Fibroblast of peridontal ligament (primary cell): ENCODE measurements at regions not wholly inside any gene's neighbourhood (a gene's known extent, or its start where the extent isn't known, plus 50 kb on each side); places are given as distances from the start of the nearest gene placed in this dataset.

Experiments used
- DNase-seq: peaks from one replicate; pipeline ENCODE4 v3.0.0-alpha.2; 2010; ENCODE audit errors: extremely low read depth

DNA sequence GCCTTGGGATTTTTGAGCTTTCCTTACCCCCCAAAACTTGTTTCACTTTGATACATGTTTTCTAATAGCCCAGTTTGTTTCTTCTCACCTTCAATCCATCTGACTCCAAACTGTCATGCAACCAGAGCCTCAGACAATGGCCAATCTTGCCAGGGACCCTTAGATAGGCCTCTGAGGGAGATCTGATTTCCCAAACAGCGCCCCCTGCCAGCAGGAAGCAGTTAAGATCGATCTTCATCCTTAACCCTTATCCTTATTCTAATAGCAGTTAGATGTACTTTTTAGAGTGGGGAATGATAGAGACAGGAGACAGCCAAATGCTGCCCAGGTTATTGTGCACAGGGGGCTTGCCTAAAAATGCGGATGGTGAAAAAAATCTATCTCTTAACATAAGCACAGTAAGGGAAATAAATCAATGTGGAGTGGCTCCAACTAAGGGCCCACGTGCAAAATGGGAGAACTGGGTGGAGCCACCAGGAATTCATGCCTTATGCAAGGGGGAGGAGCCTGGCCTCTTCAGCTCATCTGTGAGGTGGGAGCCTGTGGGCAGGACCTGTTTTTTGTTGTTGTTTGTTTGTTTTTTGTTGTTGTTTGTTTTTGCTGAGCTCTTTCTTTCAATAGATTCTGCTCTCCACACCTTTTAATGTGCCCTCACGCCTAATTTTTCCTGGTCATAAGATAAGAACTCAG is 833.6 kb upstream of the AGA start:
- no peak for DNase-seq

DNA sequence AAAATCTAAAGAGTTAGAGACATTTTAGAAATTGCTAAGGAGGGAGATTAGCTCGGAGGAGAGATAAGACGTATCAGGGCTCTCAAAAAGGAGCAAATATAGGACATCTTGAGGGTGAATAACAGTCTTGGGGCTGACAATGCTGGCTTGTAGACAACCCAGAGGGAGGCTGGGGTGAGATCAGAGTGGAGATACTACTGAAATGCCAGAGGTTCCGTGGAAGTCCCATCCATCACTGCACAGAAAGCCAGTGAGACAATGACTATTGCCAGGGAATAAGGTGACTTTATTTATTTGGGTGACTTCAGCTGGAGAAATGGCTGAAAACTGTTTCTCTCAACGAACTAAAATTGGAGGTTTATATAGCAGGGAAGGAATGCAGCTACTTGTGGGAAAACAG is 838.1 kb upstream of the AGA start:
- DNase-seq: no peak

DNA sequence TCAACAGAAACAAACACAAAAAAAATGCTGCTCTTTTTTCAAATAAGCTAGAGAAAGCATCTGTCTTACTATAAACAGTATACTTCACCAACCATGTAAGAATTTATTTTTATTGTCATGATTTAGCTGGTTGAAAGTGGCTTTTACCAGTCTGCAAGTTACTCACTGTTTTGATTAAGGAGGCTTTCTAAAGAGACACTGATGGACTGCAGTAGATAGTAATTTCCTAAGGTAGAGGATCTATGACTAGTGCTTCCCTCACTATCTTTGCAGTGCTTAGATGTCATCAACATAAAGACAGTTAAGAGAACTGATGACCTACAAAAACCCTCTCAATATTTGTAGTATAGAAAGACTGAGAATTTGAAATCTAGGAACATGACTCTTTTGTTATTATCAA is 846.2 kb upstream of the AGA start:
- no peak for DNase-seq

DNA sequence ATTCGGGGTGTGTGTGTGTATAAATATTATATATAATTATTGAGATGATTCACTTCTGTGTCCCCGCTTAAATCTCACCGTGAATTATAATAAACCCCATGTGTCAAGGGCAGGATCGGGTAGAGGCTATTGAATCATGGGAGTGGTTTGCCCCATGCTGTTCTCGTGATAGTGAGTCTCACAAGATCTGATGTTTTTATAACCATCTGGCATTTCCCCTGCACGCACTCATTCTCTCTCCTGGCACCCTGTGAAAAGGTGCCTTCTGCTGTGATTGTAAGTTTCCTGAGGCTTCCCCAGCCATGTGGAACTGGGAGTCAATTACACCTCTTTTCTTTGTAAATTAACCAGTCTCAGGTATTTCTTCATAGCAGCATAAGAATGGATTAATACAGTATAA is 851.4 kb upstream of the AGA start:
- no peak for DNase-seq

DNA sequence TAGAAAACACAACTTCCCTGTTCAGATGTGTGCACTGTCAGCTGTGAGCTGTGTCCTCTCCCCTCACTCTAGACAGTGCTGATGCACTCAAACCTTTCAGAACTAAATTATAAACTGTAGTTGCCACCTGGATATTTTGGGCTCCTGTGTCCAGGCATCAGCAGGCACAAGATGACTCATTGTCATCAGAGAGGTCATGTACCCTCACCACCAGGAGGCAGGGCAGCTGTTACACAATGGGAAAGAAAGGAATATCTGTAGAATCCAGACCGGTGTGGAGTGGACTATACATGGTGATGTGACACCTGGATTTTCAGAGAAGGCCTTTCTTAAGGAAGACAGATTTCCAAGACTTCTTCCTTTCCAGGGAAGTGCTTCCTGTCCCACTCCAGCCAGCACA is 854.4 kb upstream of the AGA start:
- DNase-seq: no peak

DNA sequence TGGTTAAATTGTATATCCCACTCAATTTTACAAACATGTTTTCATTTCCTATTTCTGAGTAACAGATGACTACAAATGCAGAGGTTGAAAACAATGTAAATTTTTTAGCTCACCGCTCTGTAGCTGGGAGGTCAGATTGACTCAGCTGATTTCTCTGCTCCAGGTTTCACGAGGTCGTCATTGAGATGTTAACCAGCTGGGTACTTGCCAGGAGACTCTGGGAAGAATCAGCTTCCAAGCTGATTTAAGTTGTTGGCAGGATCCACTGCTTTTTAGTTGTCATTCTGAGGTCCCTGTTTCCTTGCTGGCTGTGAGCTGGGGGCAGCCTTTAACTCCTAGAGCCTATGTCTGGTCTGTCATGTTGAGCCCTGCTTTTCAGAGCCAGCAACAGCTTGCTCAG is 864.3 kb upstream of the AGA start:
- no peak for DNase-seq

DNA sequence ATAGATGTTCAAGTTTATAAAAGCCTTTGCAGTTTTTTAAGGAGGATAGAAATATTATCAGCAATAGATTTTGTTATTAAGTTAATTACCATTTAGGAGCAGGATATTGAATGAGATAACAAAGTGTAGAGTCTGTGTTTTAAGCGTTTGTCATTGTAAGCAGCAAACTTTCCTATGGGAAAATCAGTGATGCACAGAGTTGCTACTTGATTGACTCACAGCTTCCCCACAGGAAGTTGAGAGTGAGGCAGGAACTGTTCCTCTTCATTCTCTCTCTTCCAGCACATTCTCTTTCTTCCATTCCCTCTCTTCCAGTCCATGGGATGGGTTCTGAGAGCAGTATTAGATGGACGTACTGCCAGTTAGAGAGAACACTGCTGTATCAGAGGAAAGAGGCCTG is 867.7 kb upstream of the AGA start:
- no peak for DNase-seq

DNA sequence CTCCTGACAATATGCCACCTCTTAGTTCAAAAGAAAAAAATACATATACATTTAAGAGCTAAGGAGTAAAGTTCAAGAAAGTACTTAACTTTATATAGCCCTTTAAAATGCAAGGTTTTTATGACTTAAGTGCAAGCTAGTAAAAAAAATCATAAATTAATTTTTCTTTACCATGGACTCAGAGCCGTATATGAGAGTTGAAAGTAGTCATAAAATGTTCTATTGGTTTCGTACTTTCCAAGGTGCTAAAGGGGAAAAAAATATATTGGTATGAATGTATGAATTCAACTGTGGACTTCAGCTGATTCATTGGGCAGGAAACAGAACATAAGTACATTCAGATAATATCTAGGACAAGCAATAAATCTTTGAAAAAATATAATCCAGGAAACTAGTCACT is 869.8 kb upstream of the AGA start:
- DNase-seq: no peak

DNA sequence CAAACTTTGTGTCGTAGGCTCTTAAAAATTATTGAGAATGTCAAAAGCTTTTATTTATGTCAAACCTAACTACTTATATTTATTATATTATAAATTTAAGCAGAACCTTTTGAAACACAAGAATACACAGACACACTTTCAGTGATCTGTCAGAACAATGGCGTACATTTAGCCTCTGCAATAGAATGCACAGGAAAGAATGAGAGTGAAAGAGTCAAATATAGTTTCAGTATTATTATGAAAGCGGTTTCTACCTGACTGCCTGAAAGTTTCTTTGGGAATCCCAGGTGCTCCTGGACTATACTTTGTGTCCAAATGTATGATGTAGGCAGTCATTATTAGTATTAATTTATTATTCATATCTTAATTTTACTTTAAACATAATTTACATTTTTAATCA is 872.0 kb upstream of the AGA start:
- no peak for DNase-seq

DNA sequence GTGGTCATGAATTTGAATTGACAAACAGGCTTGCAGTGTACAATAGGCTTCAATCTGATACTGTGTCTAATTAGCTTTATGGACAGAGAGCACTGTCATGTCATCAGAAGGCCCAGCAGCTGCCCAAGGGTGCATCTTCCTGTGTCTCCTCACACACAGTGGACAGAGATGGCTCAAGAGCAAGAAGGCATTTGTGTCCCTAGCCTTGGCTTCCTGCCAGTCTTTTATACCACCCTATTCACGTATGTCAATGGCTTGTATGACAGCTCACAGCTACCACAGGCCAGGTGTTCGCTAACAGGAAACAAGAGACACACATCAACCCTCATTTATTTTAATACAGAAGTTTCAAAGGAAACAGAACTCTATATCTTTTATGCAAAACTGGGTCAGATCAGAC is 874.0 kb upstream of the AGA start:
- no peak for DNase-seq

DNA sequence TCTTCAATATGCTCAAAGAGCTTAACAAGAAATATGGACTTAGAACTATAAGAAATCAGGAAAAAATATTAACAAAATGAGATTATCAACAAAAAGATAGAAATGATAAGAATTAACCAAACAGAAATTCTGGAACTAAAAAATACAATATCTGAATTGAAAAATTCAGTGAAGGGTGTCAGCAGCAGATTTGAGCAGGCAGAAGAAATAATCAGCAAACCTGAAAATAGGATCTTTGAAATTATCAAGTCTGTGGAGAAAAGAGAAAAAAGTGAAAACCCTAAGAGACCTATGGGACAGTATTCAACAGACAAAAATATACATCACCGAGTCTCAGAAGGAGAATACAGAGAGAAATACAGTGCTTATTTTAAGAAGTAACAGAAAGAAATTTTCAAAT is 877.8 kb upstream of the AGA start:
- DNase-seq: no peak

DNA sequence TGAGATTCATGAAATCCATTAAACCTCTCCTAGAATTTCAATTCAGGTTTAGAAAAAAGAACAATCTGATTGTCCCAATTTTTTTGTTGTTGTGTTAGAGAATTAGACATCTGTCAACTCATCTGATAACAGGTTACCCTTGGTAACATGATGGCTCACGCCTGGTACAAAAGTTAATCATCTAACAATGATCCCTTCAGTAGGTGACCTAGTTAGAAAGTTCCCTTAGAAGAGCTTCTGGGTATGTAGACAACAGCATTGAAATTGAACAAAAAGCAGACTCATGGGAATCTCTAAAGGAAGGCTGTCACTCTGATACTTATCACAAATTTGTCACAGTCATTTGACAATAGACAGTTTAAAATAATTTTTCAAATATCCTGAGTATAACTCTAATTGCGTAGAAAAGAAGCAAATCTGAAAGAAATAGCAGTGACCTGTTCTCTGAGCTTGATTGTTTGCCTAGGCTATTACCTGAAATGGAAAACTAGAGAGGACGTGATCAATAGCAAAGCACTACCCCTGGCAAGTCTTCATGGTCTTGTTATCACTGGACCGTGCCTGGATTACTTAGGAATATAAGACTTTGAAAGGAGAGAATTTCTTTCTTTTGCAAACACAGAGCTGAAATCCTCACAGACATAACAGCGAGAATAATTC is 880.4 kb upstream of the AGA start:
- DNase-seq: no peak

DNA sequence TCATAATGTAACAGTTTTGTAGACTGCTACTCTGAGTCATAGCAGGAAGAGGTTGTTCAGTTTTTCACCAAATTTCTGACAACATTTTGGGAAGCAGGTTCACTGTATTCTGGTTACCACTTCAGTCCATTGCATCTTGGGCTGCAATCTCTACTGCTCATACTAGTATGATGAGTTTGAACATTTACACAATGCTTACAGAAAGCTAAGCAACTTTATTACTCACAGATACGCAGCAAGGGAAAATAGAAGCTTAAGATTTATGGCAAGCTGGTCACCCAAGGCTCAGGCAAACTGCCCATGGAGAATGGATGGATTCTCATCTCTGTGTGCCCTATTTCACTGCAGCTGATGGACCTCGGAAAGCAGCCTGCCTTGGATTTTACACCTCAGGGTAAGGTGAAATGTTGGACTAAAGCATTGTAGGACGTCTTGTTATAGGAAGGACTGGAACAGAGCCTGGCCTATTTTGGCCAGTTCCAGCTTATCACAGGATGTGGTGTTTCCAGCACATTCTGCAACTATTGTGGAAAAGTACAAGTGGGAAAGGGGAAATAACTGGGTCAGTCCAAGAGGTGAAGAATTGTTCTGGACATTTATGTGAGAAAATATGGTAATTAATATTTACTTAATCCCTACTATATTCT is 887.1 kb upstream of the AGA start:
- DNase-seq: no peak

DNA sequence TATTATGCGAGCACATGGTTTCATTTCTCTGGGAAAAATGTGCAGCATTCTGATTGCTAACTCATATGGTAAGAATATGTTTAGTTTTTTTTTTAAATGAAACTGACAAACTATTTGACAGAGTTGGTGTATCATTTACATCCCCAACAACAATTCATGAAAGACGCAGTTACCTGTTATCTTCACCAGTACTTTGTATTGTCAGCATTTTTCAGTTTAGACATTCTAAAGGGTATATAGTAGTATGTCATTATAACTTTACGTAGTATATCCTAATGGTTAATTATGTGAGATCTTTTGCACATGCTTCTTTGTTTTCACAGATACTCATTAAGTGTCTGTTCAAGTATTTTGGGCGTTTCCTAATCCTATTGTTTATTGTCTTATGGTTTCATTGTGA is 891.1 kb upstream of the AGA start:
- no peak for DNase-seq

DNA sequence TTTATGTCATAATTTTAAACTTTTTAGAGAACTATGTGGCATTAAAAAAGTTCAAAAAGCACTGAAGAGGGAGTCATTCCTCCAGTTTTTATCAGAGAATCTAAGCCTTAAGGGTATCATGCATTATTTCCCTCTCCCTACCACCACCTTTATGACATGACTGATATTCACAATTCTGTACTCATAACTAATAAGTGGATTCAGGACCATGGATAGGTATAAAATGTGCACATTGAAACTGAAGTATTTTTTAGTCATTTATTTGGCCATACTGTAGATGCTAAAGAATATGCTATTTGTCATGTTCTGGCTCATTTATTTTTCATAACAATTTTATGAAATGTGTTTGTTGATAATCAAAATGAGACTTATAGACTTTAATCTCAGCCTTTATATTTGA is 897.5 kb upstream of the AGA start:
- DNase-seq: no peak

DNA sequence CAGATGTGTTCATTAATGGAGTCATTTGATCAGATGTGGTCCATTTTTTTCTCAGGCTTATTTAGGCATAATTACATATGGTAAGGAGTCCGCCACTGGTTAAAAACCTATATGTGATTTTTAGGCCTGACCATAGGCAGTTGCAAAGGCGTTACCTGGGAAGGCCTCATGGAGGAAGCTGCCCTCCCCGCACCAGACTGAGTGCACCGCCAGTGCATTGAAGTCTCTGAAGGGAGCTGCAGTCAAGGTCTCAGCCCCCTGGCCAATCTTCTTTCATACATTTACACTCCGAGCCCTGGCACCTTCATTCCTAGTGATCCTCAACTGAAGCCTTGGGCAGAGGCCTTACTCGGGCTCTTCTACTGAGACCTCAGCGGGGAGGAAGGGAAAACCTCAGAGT is 898.2 kb upstream of the AGA start:
- DNase-seq: no peak

DNA sequence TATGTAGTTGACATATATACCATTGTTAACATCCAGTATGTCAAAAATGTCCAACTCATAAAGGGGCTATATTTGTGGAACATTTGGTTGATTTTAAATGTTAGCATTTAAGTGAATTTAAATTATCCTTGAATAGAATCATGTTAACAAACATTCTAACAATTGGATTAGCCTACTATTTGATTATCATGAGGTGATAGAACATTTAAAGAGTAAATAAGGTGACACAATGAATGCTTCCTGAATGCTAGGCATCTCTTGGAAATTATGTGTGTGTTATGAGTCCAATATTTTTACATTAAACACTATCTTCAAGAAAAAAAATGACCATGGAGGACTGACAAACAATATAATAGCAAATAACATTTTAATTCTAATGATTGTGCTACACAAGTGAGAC is 901.9 kb upstream of the AGA start:
- DNase-seq: no peak

DNA sequence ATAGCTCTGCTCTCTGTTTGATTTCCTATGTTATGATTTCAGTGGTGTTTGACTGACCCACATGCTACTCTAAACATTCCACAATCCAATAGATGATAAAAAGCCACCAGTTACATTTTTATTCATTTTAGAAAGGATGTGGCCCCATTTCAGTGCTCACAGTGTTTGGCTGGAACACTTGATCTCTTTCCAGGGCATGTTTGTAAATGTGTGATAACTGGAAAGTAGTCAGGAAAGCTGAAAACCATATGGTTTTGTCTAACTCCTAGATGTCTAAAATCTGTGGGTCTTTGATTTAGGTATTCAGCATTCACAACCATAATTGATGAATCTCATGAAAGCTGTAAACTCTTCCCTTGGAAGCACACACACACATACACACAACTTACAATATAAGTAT is 904.9 kb upstream of the AGA start:
- DNase-seq: no peak

DNA sequence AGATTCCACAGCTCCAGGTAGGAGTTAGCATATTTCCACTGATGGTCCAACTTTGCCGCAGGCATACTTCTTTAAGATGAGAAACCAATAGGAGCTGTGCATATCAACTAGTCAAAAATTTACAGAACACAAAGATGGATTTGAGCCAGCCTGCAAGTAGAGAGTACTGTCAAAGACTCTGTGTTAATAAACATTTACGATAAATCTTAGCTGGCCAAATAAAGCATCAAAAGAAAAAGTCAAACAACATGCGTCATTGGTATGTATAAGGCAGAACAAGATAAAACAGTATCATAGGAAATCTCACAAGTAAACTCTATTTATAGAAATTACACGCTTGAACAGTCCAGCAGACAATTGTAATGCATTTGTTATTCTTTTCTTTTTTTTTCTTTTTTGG is 907.4 kb upstream of the AGA start:
- no peak for DNase-seq

DNA sequence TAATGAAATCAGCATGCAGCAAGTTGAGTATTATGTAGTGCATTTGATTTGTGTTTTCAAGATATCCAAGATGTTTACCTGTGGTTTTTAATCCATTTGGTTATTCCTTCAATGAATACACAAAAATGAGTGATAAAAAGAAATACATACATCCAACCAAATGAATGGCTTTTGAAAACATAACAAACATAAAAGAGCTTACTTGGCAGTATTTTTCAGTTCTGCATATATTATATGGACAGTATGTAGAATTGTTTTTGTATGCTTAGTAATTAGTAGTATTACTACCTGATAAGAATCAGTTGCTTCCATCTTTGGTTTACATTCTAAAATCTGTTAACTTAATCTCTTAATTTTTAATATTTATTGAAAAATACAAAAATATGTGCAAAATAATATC is 908.9 kb upstream of the AGA start:
- no peak for DNase-seq

DNA sequence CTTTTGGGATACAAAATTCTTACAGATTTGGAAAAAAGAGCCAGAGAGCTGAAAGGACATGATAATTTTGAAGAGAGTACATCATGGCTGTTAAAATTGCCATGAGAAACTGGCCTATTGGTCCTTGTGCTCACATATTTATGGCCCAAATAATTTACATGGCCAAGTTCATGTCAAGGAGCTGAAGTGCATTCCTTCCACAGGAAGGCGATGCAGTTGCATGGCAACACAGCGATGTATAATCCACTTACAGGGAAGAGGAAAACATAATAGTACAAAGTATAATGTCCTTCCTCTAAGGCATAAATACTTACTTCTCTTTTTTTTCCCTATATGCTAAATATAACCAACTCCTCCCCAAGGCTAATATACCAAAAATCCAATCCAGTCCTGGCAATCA is 914.5 kb upstream of the AGA start:
- DNase-seq: no peak

DNA sequence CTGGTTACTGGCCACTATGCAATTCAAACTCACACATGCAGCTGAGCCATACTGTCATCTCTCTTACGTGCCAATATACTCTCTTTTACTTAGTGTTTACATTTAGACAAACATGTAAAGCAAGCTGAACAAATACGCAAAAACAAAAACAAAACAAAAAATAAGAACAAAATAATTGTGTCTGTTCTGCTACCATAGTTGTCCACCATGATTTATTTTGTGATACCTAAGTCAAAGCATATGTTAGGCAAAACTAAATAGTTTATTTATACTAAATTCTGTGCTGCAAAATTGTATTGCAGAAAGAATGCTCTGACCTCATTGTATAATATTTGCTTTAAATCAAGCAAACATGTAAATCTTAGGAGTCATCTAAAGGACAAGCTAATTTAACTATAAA is 943.2 kb upstream of the AGA start:
- DNase-seq: no peak

DNA sequence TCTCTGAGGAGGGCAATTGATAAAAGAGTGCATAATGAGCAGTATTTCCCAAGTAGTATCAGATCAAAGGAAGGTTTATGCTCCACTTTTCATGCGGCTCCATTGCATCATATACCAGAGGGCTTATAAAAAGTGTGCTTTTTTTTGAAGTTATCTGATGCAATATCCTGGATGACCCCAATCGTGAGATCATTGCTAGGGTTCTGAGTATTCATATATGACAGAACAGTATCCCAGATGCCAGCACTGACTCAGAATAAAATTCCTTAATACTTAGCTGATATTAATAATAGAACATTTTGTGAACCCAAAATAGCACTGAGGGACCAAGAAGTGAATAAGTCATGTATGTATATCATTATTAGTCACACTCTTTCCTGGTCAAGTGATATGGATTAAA is 945.5 kb upstream of the AGA start:
- DNase-seq: no peak

DNA sequence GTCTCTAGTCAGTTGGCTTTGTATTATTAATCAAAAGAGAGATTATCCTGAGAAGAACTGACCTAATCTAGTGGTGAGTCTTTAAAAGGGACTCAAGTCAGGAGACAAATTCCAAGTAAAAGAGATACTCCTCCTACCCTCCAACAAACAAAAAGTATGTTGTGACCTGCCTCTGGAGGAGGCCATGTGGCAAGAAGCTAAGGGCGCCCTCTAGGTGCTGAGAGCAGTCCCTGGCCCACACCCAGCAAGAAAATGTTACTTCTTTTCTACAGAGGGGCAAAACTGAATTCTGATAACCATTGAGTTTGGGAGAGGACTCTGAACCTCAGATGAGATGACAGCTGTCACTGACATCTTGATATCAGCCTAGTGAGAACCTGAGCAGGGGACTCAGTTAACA is 953.6 kb upstream of the AGA start:
- DNase-seq: no peak
